ENCODE measurements at regions not wholly inside any gene's neighbourhood (a gene's known extent, or its start where the extent isn't known, plus 50 kb on each side); places are given as distances from the start of the nearest gene placed in this dataset.

- TF ChIP-seq CTCF (IDR thresholded peaks at IDR 0.05): no peak
- intact Hi-C loops (cut with DNase I, micrococcal nuclease): no loop called here
- Histone ChIP-seq H3K4me1 (ENCODE audit: low read depth) (no peaks in the 10 kb centered on the region), H3K36me3 (ENCODE audit: low read depth) (no peaks in the 10 kb centered on the region), H3K4me3 (no peak overlapping the region), H3K9me3 (no peaks in the 10 kb centered on the region)
- DNase-seq (no peak), ATAC-seq (no peak)
Measured at GRCh38 chr2:59390581-59390980, 1149.5 kb upstream of the FANCL start.

GRCh38 chr2:59389240-59389639 lies 1148.1 kb upstream of the FANCL start:
- Histone ChIP-seq H3K9me3 (no peaks in the 10 kb centered on the region), H3K36me3 (ENCODE audit: low read depth) (no peaks in the 10 kb centered on the region), H3K4me3 (no peak overlapping the region), H3K4me1 (ENCODE audit: low read depth) (no peaks in the 10 kb centered on the region)
- no peak for ATAC-seq
- intact Hi-C loops (cut with DNase I, micrococcal nuclease): no loop called here
- peak in 1 of 3 donors; percentile 5 for DNase-seq
- no peak for TF ChIP-seq CTCF (IDR thresholded peaks at IDR 0.05)

- H3K36me3 ChIP-seq (ENCODE audit: low read depth): no peaks in the 10 kb centered on the region
- no peak for ATAC-seq
- no peaks in the 10 kb centered on the region for H3K9me3 ChIP-seq
- no peak for TF ChIP-seq CTCF (IDR thresholded peaks at IDR 0.05)
- no peaks in the 10 kb centered on the region for H3K4me1 ChIP-seq (ENCODE audit: low read depth)
- no peak for DNase-seq
- H3K4me3 ChIP-seq: no peak overlapping the region
- intact Hi-C loops (cut with DNase I, micrococcal nuclease): no loop called here
Measured at GRCh38 chr2:59385971-59386370, 1144.8 kb upstream of the FANCL start.

DNA sequence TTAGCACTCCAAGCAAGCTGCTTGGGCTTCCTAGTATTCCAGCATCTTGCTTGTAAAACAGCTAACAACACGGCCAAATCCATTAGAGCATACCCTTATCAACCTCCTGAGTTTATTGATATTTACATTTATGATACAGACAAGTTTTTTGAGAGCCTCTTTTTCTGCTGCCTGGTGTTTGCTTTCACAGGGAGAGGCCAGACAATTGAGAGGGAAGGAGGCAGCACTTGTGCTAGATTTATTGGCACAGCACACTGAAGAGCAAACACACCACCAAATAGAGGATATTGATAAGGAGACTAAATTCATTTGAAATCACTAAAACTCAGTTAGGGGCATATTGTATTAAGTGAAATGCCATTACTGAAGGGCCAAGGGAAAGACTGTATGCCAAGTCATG lies 1142.3 kb upstream of the FANCL start:
- intact Hi-C loops (cut with DNase I, micrococcal nuclease): no loop called here
- H3K4me1 ChIP-seq (ENCODE audit: low read depth): no peaks in the 10 kb centered on the region
- H3K36me3 ChIP-seq (ENCODE audit: low read depth): no peaks in the 10 kb centered on the region
- peak; percentile 53 for ATAC-seq
- DNase-seq: no peak
- TF ChIP-seq CTCF (IDR thresholded peaks at IDR 0.05): no peak
- no peak overlapping the region for H3K4me3 ChIP-seq
- H3K9me3 ChIP-seq: no peaks in the 10 kb centered on the region

DNA sequence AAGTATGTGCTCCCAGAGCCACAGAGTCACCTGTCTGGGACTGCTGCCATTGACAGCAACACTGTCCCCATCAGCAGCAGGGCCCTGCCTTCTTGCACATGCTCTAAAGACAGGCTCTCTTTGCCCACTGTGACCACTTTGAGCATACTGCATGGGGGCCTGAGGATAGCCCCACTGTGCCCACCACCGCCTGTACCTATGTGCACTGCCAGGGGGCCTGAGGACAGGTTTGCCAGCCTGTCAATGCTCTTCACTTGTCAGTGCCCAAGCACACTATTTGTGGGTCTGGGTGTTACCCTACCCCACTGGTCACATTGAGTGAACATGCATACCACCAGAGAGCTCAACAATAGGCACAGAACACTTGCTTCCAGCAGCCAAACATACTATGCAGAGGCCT lies 1137.0 kb upstream of the FANCL start:
- no peaks in the 10 kb centered on the region for H3K9me3 ChIP-seq
- TF ChIP-seq CTCF (IDR thresholded peaks at IDR 0.05): no peak
- H3K4me1 ChIP-seq (ENCODE audit: low read depth): no peaks in the 10 kb centered on the region
- H3K4me3 ChIP-seq: no peak overlapping the region
- no peaks in the 10 kb centered on the region for H3K36me3 ChIP-seq (ENCODE audit: low read depth)
- DNase-seq (peak in 1 of 3 donors; percentile 18), ATAC-seq (no peak)
- intact Hi-C loops (cut with DNase I, micrococcal nuclease): no loop called here

DNA sequence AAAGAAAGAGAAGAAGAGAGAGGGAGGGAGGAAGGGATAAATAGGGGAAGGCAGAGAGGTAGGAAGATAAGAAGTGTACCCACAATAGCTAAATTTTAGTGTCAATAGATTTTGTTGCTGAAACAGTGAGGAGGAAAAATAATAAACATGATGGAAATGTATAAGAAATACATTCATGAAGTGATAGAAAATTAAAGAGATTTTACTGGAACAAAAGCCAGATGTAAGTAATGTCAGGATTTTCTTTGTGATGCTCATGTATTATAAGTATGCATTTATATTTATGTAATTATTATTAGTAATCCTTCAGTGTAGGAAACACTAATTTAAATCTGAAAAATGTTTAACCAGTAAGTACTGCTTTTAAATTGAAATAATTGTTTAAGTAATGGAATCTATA lies 1125.2 kb upstream of the FANCL start:
- no peak for DNase-seq
- TF ChIP-seq CTCF (IDR thresholded peaks at IDR 0.05): no peak
- no peak for ATAC-seq
- H3K36me3 ChIP-seq (ENCODE audit: low read depth): no peaks in the 10 kb centered on the region
- intact Hi-C loops (cut with DNase I, micrococcal nuclease): no loop called here
- no peaks in the 10 kb centered on the region for H3K9me3 ChIP-seq
- no peaks in the 10 kb centered on the region for H3K4me1 ChIP-seq (ENCODE audit: low read depth)
- H3K4me3 ChIP-seq: no peak overlapping the region
